ENCODE measurements at regions not wholly inside any gene's neighbourhood (a gene's known extent, or its start where the extent isn't known, plus 50 kb on each side); places are given as distances from the start of the nearest gene placed in this dataset.
"Not testable (repeated sequence)": the region's sequence is repeated elsewhere in the genome, so short reads cannot be mapped to it uniquely, and the experiment has no call there.

GRCh38 chr2:87420954-87421353 is 326.9 kb upstream of the PLGLB2 start:
- not testable (repeated sequence) for TF ChIP-seq CTCF (conservative IDR thresholded peaks at IDR 0.05); ZFX (IDR thresholded peaks at IDR 0.05)
